ENCODE measurements at regions not wholly inside any gene's neighbourhood (a gene's known extent, or its start where the extent isn't known, plus 50 kb on each side); places are given as distances from the start of the nearest gene placed in this dataset.
A peak's percentile ranks its signal among the peaks of the same experiment; 100 is the strongest.

DNA sequence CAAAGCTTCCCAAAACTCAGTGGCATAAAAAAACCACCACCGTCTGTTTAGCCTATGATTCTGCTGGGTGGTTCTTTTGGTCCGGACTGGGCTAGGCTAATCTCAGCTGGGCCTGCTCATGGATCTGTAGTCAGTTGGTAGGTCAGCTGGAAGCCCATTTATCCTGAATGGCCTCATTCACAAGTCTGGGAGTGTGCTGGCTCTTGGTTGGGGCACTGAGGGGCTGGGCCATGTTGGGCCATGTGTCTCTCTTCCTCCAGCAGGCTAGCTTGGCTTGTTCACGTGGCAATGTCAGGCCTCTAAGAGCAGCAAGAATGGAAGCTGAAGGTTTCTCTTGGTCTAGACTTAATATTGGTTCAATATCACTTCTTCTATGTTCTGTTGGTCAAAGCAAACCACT lies 95.7 kb upstream of the HS6ST1 start:
- H3F3A ChIP-seq (ENCODE audit: low read depth): no peaks in the 10 kb centered on the region
- H3K4me2 ChIP-seq: no peak overlapping the region
- no peaks in the 10 kb centered on the region for H3K27me3 ChIP-seq
- Mint-ChIP-seq H3K9me3 (peaks cover 11% of the 10 kb centered on the region), H3K4me1 (peaks cover 13% of the 10 kb centered on the region), H3K36me3 (peaks cover under 1% of the 10 kb centered on the region), H3K27me3 (ENCODE audit: insufficient read depth, low read depth) (peaks cover 19% of the 10 kb centered on the region), H3K27ac (no peak overlapping the region), H3K4me3 (no peak overlapping the region)
- H3K36me3 ChIP-seq: no peaks in the 10 kb centered on the region
- TF ChIP-seq, protein P1, sequence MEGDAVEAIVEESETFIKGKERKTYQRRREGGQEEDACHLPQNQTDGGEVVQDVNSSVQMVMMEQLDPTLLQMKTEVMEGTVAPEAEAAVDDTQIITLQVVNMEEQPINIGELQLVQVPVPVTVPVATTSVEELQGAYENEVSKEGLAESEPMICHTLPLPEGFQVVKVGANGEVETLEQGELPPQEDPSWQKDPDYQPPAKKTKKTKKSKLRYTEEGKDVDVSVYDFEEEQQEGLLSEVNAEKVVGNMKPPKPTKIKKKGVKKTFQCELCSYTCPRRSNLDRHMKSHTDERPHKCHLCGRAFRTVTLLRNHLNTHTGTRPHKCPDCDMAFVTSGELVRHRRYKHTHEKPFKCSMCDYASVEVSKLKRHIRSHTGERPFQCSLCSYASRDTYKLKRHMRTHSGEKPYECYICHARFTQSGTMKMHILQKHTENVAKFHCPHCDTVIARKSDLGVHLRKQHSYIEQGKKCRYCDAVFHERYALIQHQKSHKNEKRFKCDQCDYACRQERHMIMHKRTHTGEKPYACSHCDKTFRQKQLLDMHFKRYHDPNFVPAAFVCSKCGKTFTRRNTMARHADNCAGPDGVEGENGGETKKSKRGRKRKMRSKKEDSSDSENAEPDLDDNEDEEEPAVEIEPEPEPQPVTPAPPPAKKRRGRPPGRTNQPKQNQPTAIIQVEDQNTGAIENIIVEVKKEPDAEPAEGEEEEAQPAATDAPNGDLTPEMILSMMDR (IDR thresholded peaks at IDR 0.05): no peak
- no peaks in the 10 kb centered on the region for H3K79me2 ChIP-seq (ENCODE audit: low read depth)
- H3K4me1 ChIP-seq: no peaks in the 10 kb centered on the region
- no peak overlapping the region for H3K4me3 ChIP-seq
- H4K20me1 ChIP-seq (ENCODE audit: low read depth): no peaks in the 10 kb centered on the region
- H3K27ac ChIP-seq: no peak overlapping the region
- H3K9ac ChIP-seq: no peak overlapping the region
- no peak overlapping the region for H2AFZ ChIP-seq (replicated peaks)
- H3K9me3 ChIP-seq (ENCODE audit: low read depth): no peaks in the 10 kb centered on the region
- no peak for DNase-seq (ENCODE audit: low spot score)

DNA sequence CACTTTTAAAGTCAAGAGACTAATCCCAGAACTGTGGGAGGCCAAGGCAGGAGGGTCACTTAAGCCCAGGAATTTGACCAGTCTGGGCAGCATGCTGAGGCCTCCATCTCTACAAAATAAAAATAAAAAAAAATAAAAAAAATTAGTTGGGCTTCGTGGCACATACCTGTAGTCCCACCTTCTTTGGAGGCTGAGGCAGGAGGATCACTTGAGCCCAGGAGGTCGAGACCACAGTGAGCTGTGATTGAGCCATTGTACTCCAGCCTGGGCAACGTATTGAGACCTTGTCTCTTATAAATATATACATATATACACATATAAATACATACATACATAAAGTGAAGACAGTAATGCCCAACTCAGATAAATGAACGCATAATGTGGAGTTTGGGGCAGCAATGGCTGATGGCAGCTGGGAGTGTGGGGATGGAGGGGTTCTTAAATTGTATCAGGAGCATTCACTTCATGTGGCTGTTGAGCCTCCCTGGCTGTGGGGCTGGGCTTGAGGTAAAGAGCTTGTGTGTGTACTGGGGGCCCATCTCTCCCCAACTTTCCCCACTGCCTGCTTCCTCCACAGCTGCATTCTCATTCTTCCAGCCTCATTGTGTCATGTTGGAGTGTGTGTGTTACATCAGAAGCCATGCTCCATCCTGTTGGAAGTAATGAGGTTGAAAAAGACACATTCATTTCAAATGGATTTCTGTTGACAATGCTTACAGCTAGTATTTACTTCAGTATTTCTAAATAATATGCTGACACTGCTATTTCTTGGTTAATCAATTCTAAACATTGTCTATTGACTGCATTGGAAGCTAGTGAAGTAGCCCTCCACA lies 96.5 kb upstream of the HS6ST1 start:
- no peaks in the 10 kb centered on the region for H3K9me3 ChIP-seq (ENCODE audit: low read depth)
- Mint-ChIP-seq H3K36me3 (peaks cover 5% of the 10 kb centered on the region), H3K9me3 (peaks cover 19% of the 10 kb centered on the region), H3K27me3 (ENCODE audit: insufficient read depth, low read depth) (peaks cover 25% of the 10 kb centered on the region), H3K4me3 (no peak overlapping the region), H3K4me1 (peaks cover 15% of the 10 kb centered on the region), H3K27ac (no peak overlapping the region)
- H3F3A ChIP-seq (ENCODE audit: low read depth): no peaks in the 10 kb centered on the region
- H2AFZ ChIP-seq (replicated peaks): no peak overlapping the region
- H3K4me1 ChIP-seq: no peaks in the 10 kb centered on the region
- no peaks in the 10 kb centered on the region for H3K27me3 ChIP-seq
- DNase-seq (ENCODE audit: low spot score): no peak
- no peak overlapping the region for H3K27ac ChIP-seq
- no peak overlapping the region for H3K4me3 ChIP-seq
- no peaks in the 10 kb centered on the region for H4K20me1 ChIP-seq (ENCODE audit: low read depth)
- no peak for TF ChIP-seq EZH2phosphoT487 (IDR thresholded peaks at IDR 0.05)
- TF ChIP-seq, protein P1 (IDR thresholded peaks at IDR 0.05): no peak
- TF ChIP-seq EZH2 (IDR thresholded peaks at IDR 0.05): no peak
- no peaks in the 10 kb centered on the region for H3K79me2 ChIP-seq (ENCODE audit: low read depth)
- no peak overlapping the region for H3K4me2 ChIP-seq
- H3K36me3 ChIP-seq: no peaks in the 10 kb centered on the region
- H3K9ac ChIP-seq: no peak overlapping the region

DNA sequence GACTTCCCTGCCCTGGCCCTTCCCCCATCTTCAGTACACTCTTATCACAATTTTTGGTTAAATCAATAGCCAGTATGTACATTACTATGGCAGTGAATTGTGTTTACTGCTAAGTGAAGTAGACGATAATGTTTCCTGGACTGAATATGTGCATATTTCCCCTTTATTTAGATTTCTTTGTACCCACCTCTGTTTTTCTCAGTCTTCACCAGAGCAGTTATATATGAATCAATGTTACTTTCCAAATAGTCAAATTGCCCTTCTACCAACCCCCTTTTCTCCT lies 97.1 kb upstream of the HS6ST1 start:
- TF ChIP-seq EZH2 (IDR thresholded peaks at IDR 0.05) (no peak), EZH2phosphoT487 (IDR thresholded peaks at IDR 0.05) (no peak)
- TF ChIP-seq, protein P1 (IDR thresholded peaks at IDR 0.05): no peak
- Histone ChIP-seq H3K9ac (no peak overlapping the region), H2AFZ (replicated peaks) (no peak overlapping the region), H3K4me3 (no peak overlapping the region), H3K4me2 (no peak overlapping the region), H3K36me3 (no peaks in the 10 kb centered on the region), H3K9me3 (ENCODE audit: low read depth) (no peaks in the 10 kb centered on the region), H3K4me1 (no peaks in the 10 kb centered on the region), H3K27me3 (no peaks in the 10 kb centered on the region), H4K20me1 (ENCODE audit: low read depth) (no peaks in the 10 kb centered on the region), H3K27ac (no peak overlapping the region), H3F3A (ENCODE audit: low read depth) (no peaks in the 10 kb centered on the region), H3K79me2 (ENCODE audit: low read depth) (no peaks in the 10 kb centered on the region)
- Mint-ChIP-seq H3K27ac (peak overlapping the region; percentile 26), H3K9me3 (peaks cover 21% of the 10 kb centered on the region), H3K4me3 (no peak overlapping the region), H3K27me3 (ENCODE audit: insufficient read depth, low read depth) (peaks cover 27% of the 10 kb centered on the region), H3K36me3 (peaks cover 5% of the 10 kb centered on the region), H3K4me1 (peaks cover 15% of the 10 kb centered on the region)
- DNase-seq (ENCODE audit: low spot score): no peak

All from neural progenitor cell (in vitro differentiated cells).